Sigmoid colon (tissue), 6 donors: ENCODE measurements at regions not wholly inside any gene's neighbourhood (a gene's known extent, or its start where the extent isn't known, plus 50 kb on each side); places are given as distances from the start of the nearest gene placed in this dataset.

Source experiments
- DNase-seq: peaks from one replicate; pipeline ENCODE4 v3.0.0-alpha.2; 2019
- H3K27ac ChIP-seq, 4 donors: fragments of 200-600 bp; sonication (generic); one replicate each; pipeline ENCODE4 v1.5.1; 2016 to 2019; ENCODE audit warnings: mild to moderate bottlenecking in 1 of 4
- H3K27me3 ChIP-seq, 3 donors: fragments of 200-600 bp; sonication (generic); one replicate each; pipeline ENCODE4 v1.5.1; 2019; ENCODE audit warnings: mild to moderate bottlenecking in 1 of 3
- H3K36me3 ChIP-seq, 4 donors: fragments of 200-600 bp; sonication (generic); one replicate each; pipeline ENCODE4 v1.5.1; 2016 to 2019
- H3K4me1 ChIP-seq, 4 donors: fragments of 200-600 bp; sonication (generic); one replicate each; pipeline ENCODE4 v1.5.1; 2017 to 2019
- H3K4me3 ChIP-seq, 4 donors: fragments of 200-600 bp; sonication (generic); one replicate each; pipeline ENCODE4 v1.5.1; 2017 to 2019; ENCODE audit warnings: mild to moderate bottlenecking in 2 of 4, moderate library complexity in 1 of 4
- H3K9me3 ChIP-seq, 4 donors: fragments of 200-600 bp in 3 of 4; sonication (generic) in 3 of 4; one replicate each; pipeline versions ENCODE4 v1.5.1 to v1.6.1; 2013 to 2019
- EP300 ChIP-seq, 4 donors: sonication (generic); formaldehyde crosslinking; IDR thresholded peaks; one replicate each; pipeline ENCODE4 v1.6.1; 2017; ENCODE audit warnings: antibody characterized with exemption in 4 of 4
- POLR2A ChIP-seq, 2 donors: fragments of 450-650 bp; IDR thresholded peaks; one replicate each; pipeline ENCODE4 v1.6.1; 2016; ENCODE audit warnings: antibody characterized with exemption in 2 of 2, mild to moderate bottlenecking in 2 of 2, moderate library complexity in 2 of 2
- POLR2AphosphoS5 ChIP-seq, 4 donors: sonication (generic); formaldehyde crosslinking; IDR thresholded peaks; one replicate each; pipeline ENCODE4 v1.6.1; 2017; ENCODE audit warnings: antibody characterized with exemption in 4 of 4
- WGBS, 2 donors: extraction: QIAGEN DNeasy Blood & Tissue Kit; methylation state at CpG; one replicate each; pipeline ENCODE4 v1.1.7; 2013; 5-methylcytosine and 5-hydroxymethylcytosine counted together
- intact Hi-C: fragments of 100-400 bp; cut with DNase I; formaldehyde crosslinking; loops from one replicate; pipeline ENCODE4 v1.15.1; 2023
- TF ChIP-seq, protein P1 (sequence below), 4 experiments: fragments of 450-650 bp in 3 of 4; fragments of 200-600 bp in 1 of 4; IDR thresholded peaks; one replicate each; pipeline ENCODE4 v1.5.1; 2016 to 2019; ENCODE audit warnings: antibody characterized with exemption in 4 of 4, mild to moderate bottlenecking in 3 of 4, moderate library complexity in 2 of 4
- donor health status: healthy with polysubstance abuse.
- donor health status: healthy.

GRCh38 chr5:123873846-123874245 is 361.9 kb downstream of the CSNK1G3 start:
- TF ChIP-seq, protein P1, sequence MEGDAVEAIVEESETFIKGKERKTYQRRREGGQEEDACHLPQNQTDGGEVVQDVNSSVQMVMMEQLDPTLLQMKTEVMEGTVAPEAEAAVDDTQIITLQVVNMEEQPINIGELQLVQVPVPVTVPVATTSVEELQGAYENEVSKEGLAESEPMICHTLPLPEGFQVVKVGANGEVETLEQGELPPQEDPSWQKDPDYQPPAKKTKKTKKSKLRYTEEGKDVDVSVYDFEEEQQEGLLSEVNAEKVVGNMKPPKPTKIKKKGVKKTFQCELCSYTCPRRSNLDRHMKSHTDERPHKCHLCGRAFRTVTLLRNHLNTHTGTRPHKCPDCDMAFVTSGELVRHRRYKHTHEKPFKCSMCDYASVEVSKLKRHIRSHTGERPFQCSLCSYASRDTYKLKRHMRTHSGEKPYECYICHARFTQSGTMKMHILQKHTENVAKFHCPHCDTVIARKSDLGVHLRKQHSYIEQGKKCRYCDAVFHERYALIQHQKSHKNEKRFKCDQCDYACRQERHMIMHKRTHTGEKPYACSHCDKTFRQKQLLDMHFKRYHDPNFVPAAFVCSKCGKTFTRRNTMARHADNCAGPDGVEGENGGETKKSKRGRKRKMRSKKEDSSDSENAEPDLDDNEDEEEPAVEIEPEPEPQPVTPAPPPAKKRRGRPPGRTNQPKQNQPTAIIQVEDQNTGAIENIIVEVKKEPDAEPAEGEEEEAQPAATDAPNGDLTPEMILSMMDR (IDR thresholded peaks at IDR 0.05) = no peak
- no peak for TF ChIP-seq POLR2AphosphoS5 (IDR thresholded peaks at IDR 0.05)
- intact Hi-C loops = no loop called here
- no peak for DNase-seq
- H3K9me3 ChIP-seq = no peaks in the 10 kb centered on the region
- no peaks in the 10 kb centered on the region for H3K4me1 ChIP-seq
- WGBS, 2 donors = 78 to 91% methylated on average over 2 of the region's 2 CpGs
- H3K27me3 ChIP-seq = no peaks in the 10 kb centered on the region
- H3K36me3 ChIP-seq = no peaks in the 10 kb centered on the region
- H3K27ac ChIP-seq = no peak overlapping the region
- H3K4me3 ChIP-seq = no peak overlapping the region

DNA sequence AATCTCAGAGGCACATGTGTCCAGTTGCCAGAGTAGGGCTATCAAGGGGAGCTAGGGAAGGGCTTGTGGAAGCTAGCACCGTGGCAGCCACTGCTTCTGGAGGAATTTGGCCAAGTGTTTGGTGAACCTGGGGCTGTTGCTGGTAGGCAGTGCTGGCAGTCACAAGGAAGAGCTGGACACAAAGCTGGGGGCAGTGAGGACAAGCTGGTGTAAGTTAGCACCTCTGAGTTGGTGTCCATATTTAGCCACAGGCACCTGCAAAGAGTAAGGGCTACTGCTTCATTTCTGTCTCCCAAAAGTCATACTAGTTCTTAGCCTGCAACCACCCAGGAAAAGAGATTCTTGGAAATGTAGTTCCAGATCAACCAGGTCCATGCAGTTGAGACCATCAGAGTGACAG is 359.4 kb downstream of the CSNK1G3 start:
- intact Hi-C loops = no loop called here
- H3K27me3 ChIP-seq = no peaks in the 10 kb centered on the region
- H3K36me3 ChIP-seq = no peaks in the 10 kb centered on the region
- no peak overlapping the region for H3K4me3 ChIP-seq
- no peak for DNase-seq
- no peaks in the 10 kb centered on the region for H3K4me1 ChIP-seq
- 84 to 92% methylated on average over 1 of the region's 1 CpG for WGBS, 2 donors
- no peak for TF ChIP-seq POLR2A (IDR thresholded peaks at IDR 0.05)
- TF ChIP-seq, protein P1 (IDR thresholded peaks at IDR 0.05) = no peak
- TF ChIP-seq EP300 (IDR thresholded peaks at IDR 0.05) = no peak
- TF ChIP-seq POLR2AphosphoS5 (IDR thresholded peaks at IDR 0.05) = no peak
- no peaks in the 10 kb centered on the region for H3K9me3 ChIP-seq
- H3K27ac ChIP-seq = no peak overlapping the region

DNA sequence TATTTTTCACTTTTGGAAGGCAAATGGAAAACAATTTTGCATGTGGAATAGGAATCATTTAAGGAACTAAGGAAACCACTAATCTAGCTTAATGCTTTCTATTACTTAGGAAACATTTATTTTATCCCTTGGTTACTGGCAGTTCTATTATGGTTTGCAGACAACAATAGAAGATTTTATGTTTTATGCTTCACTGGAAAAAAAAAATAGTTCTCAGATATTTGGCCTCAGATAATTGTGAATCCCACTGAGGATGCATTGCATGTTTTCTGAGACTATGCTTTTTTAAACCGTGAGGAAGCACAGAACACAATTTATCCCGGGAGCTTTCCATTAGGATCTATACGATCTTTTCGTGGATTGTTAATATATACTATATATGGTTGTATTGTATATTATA is 356.9 kb downstream of the CSNK1G3 start:
- H3K4me3 ChIP-seq = no peak overlapping the region
- H3K4me1 ChIP-seq = no peaks in the 10 kb centered on the region
- H3K9me3 ChIP-seq = no peaks in the 10 kb centered on the region
- TF ChIP-seq EP300 (IDR thresholded peaks at IDR 0.05) (no peak), POLR2AphosphoS5 (IDR thresholded peaks at IDR 0.05) (no peak), POLR2A (IDR thresholded peaks at IDR 0.05) (no peak)
- TF ChIP-seq, protein P1 (IDR thresholded peaks at IDR 0.05) = no peak
- intact Hi-C loops = no loop called here
- H3K27ac ChIP-seq = no peak overlapping the region
- no peaks in the 10 kb centered on the region for H3K27me3 ChIP-seq
- H3K36me3 ChIP-seq = no peaks in the 10 kb centered on the region
- no peak for DNase-seq
- WGBS, 2 donors = 79 to 90% methylated on average over 4 of the region's 4 CpGs

DNA sequence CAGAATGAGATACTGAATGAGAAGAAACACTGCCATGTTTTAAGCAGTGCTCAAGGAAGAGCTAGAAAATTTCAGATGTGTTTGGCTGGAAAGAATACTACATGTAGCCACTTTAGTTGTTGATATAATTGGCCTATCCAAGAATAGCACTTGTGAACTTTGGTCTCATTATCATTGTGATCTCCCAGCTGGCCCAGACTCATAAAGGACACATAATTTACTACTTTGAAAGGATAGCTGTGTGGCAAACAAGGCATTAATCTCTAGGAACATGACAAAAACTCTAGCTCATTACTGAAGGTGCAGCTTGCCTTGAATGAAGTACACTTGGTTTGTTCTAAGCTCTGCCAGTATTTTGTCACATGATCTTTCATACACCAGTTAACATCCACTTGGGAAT is 356.3 kb downstream of the CSNK1G3 start:
- H3K4me3 ChIP-seq = no peak overlapping the region
- H3K27me3 ChIP-seq = no peaks in the 10 kb centered on the region
- no peaks in the 10 kb centered on the region for H3K4me1 ChIP-seq
- H3K9me3 ChIP-seq = no peaks in the 10 kb centered on the region
- H3K27ac ChIP-seq = no peak overlapping the region
- DNase-seq = no peak
- intact Hi-C loops = no loop called here
- no peaks in the 10 kb centered on the region for H3K36me3 ChIP-seq
- TF ChIP-seq POLR2A (IDR thresholded peaks at IDR 0.05) (no peak), POLR2AphosphoS5 (IDR thresholded peaks at IDR 0.05) (no peak), EP300 (IDR thresholded peaks at IDR 0.05) (no peak)
- TF ChIP-seq, protein P1 (IDR thresholded peaks at IDR 0.05) = no peak

DNA sequence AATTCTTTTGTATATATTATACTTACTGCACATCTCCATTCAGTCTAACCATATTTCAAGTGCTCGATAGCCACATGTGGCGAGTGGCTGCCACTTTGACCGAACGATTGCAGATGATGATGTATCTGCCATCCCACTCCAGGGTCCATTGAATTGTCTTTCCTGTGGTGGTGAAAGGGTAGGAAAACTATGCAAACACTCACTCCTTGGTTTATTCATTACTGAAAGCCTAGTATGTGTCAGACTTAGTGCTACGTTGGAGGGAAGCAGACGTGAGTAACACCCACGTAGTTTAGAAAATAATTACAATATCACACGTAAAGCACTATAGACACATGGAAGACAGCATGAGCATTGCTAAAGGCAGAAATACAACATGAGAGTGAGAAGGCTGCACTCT is 353.7 kb downstream of the CSNK1G3 start:
- Histone ChIP-seq H3K36me3 (no peaks in the 10 kb centered on the region), H3K9me3 (no peaks in the 10 kb centered on the region), H3K27ac (no peak overlapping the region), H3K4me3 (no peak overlapping the region), H3K4me1 (no peaks in the 10 kb centered on the region), H3K27me3 (no peaks in the 10 kb centered on the region)
- WGBS, 2 donors = 95% methylated on average over 8 of the region's 8 CpGs
- no peak for DNase-seq
- TF ChIP-seq EP300 (IDR thresholded peaks at IDR 0.05) (no peak), POLR2A (IDR thresholded peaks at IDR 0.05) (no peak), POLR2AphosphoS5 (IDR thresholded peaks at IDR 0.05) (no peak)
- TF ChIP-seq, protein P1 (IDR thresholded peaks at IDR 0.05) = no peak
- intact Hi-C loops = no loop called here
